ENCODE measurements at regions not wholly inside any gene's neighbourhood (a gene's known extent, or its start where the extent isn't known, plus 50 kb on each side); places are given as distances from the start of the nearest gene placed in this dataset.

DNA sequence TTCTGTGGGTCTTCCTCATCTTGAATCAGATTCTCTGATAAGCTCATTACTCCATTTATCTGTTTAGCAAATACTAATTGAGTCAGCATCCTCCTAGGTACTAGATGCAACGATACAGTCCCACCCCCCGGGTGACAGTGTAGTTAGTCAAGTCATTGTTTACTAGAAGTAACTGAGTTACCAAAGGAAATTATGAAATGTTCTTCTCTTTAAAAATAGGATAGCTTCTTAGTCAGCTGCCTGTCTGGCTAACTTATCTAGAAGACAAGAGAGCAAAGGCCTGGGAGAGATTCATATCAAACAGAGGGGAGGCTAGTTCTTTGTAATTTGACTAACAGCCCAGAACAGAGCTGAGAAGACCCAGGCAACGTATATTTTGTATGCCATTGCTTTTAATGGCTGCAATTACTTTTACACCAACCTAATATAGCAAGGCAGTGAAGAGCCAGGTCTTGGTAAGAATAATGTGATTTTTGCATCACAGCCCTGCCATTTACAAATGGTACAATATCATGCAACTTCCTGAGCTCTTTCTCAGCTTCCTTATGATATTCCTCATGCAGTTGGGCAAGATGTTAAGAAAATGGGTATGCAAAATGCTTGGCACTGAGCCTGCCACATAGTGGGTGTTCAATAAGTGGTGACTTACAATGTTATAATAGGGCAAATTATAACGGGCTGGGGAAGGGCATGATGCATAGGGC is 149.9 kb downstream of the CHIC2 start:
- TF ChIP-seq, protein P1, sequence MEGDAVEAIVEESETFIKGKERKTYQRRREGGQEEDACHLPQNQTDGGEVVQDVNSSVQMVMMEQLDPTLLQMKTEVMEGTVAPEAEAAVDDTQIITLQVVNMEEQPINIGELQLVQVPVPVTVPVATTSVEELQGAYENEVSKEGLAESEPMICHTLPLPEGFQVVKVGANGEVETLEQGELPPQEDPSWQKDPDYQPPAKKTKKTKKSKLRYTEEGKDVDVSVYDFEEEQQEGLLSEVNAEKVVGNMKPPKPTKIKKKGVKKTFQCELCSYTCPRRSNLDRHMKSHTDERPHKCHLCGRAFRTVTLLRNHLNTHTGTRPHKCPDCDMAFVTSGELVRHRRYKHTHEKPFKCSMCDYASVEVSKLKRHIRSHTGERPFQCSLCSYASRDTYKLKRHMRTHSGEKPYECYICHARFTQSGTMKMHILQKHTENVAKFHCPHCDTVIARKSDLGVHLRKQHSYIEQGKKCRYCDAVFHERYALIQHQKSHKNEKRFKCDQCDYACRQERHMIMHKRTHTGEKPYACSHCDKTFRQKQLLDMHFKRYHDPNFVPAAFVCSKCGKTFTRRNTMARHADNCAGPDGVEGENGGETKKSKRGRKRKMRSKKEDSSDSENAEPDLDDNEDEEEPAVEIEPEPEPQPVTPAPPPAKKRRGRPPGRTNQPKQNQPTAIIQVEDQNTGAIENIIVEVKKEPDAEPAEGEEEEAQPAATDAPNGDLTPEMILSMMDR (IDR thresholded peaks at IDR 0.05), result no peak
- TF ChIP-seq POLR2AphosphoS5 (IDR thresholded peaks at IDR 0.05) (no peak), POLR2A (IDR thresholded peaks at IDR 0.05) (no peak)
